DOHH2 (cell line): ENCODE measurements at regions not wholly inside any gene's neighbourhood (a gene's known extent, or its start where the extent isn't known, plus 50 kb on each side); places are given as distances from the start of the nearest gene placed in this dataset.

Experiments used
- CTCF ChIP-seq: fragments of 200-600 bp; sonication (generic); IDR thresholded peaks from one replicate; pipeline ENCODE4 v1.5.1; 2014; ENCODE audit warnings: antibody characterized with exemption, mild to moderate bottlenecking, low read depth, low read length; ENCODE audit not compliant: poor library complexity, severe bottlenecking
- EZH2phosphoT487 ChIP-seq: fragments of 200-600 bp; sonication (generic); IDR thresholded peaks from 2 replicates; pipeline ENCODE4 v1.6.1; 2017; ENCODE audit warnings: borderline replicate concordance, mild to moderate bottlenecking, antibody characterized with exemption, low read length, moderate library complexity, mixed read lengths

- TF ChIP-seq CTCF = no peak
- no peak for TF ChIP-seq EZH2phosphoT487
Observed at GRCh38 chr5:3417376-3417943, 178.2 kb upstream of the IRX1 start.
